ENCODE measurements at regions not wholly inside any gene's neighbourhood (a gene's known extent, or its start where the extent isn't known, plus 50 kb on each side); places are given as distances from the start of the nearest gene placed in this dataset.
"Not testable (repeated sequence)": the region's sequence is repeated elsewhere in the genome, so short reads cannot be mapped to it uniquely, and the experiment has no call there.

- DNase-seq, result no peak
Observed at GRCh38 chr5:128813317-128814070, 151.8 kb upstream of the SLC27A6 start.

- DNase-seq, result no peak
Observed at GRCh38 chr5:128815201-128815600, 150.1 kb upstream of the SLC27A6 start.

- no peak for DNase-seq
Observed at GRCh38 chr5:128825826-128826225, 139.5 kb upstream of the SLC27A6 start.

- no peak for DNase-seq
Observed at GRCh38 chr5:128826275-128826674, 139.0 kb upstream of the SLC27A6 start.

- no peak for DNase-seq
Observed at GRCh38 chr5:128836571-128836970, 128.7 kb upstream of the SLC27A6 start.

DNA sequence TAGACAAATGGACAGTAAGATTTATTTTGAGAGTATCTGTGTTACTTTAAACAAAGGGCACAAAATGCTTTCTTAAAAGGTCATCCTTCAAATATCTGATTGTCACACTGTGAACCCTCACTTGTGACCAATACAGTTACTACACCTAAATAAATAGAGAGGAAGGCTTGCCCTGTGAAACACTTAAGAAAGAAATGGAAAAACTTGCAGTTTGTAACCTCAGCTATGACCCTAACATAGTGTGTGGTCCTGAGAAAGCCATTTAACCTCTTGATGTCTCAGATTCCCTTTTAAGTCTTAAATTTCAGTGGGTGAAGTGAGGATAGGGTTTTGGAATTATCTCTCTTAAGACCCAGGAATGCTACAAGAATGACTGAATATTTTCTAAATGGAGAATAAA lies 126.7 kb upstream of the SLC27A6 start:
- no peak for DNase-seq

DNA sequence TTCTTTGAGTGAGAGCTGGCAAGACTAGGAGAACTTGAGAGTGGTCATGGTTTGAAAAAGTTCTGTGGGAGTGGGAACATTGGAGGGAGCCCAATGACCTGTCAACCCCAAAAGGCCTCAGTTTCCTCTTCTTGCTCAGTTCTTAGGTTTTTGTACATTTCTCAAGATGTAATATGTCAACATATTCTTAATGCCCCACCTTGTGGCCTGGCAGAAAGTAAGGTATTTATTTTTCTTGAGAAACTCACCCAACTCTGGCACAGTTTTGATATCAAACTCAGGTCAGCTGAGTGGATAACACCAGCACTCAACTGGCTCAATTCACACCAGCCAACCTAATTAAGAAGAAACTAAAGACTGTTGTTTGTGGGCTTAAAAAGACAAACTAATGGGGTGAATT lies 123.0 kb upstream of the SLC27A6 start:
- DNase-seq, result no peak

- DNase-seq, result no peak
Observed at GRCh38 chr5:128844354-128844923, 120.8 kb upstream of the SLC27A6 start.

DNA sequence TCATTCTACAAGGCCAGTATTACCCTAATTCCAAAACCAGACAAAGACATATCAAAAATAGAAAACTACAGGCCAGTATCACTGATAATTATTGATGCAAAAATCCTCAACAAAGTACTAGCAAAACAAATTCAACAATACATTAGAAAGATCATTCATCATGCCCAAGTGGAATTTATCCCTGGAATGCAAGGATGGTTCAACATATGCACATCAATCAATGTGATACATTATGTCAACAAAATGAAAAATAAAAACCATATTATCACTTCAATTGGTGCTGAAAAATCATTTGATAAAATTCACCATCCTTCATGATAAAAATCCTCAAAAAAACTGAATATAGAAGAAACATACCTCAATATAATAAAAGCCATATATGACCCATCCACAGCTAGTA lies 115.2 kb upstream of the SLC27A6 start:
- DNase-seq, result no peak

DNA sequence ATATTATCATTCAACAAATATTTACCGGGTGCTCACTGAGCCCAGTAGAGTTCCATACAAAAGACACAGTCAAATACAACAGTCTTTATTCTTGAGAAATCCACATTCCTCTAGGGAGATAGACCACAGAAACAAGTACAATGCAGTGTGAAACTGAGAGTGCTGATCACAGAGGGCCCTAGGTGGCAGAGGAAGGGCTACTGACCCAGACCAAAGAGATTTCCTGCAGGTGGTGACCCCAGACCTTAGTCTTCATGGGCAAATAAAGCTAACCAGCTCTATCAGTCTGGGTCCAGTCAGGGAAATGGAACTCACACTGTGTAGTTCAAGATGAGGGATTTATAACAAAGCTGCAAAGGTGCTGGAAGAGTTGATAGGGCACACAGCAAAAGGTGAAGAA lies 110.4 kb upstream of the SLC27A6 start:
- DNase-seq, result no peak

- no peak for DNase-seq
Observed at GRCh38 chr5:128857076-128857677, 108.1 kb upstream of the SLC27A6 start.

DNA sequence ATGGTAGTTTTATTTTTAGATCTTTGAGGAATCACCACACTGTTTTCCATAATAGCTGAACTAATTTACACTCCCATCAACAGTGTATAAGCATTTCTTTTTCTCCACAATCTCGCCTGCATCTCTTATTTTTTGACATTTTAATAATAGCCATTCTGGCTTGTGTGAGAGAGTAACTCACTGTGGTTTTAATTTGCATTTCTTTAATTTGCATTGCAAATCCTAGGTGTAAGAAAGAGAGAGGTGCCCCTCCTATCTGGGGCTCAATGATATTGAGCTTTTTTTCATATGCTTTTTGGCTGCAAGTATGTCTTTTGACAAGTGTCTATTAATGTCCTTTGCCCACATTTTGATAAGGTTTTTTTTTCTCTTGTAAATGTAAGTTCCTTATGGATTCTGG lies 106.3 kb upstream of the SLC27A6 start:
- no peak for DNase-seq

DNA sequence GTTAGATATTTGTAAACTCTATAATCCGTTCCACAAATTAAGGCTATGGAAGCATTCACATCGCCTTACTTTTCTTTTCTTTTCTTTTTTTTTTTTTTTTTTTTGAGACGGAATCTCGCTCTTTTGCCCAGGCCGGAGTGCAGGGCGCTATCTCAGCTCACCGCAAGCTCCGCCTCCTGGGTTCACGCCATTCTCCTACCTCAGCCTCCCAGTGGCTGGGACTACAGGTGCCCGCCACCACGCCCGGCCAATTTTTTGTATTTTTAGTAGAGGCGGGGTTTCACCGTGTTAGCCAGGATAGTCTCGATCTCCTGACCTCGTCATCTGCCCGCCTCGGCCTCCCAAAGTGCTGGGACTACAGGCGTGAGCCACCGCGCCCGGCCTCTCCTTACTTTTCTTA lies 104.1 kb upstream of the SLC27A6 start:
- not testable (repeated sequence) for DNase-seq

GRCh38 chr5:128869970-128870369 lies 95.3 kb upstream of the SLC27A6 start:
- no peak for DNase-seq

- peak; percentile 50 for DNase-seq
Observed at GRCh38 chr5:128870373-128870772, 94.9 kb upstream of the SLC27A6 start.

GRCh38 chr5:128870923-128871322 lies 94.4 kb upstream of the SLC27A6 start:
- no peak for DNase-seq

DNA sequence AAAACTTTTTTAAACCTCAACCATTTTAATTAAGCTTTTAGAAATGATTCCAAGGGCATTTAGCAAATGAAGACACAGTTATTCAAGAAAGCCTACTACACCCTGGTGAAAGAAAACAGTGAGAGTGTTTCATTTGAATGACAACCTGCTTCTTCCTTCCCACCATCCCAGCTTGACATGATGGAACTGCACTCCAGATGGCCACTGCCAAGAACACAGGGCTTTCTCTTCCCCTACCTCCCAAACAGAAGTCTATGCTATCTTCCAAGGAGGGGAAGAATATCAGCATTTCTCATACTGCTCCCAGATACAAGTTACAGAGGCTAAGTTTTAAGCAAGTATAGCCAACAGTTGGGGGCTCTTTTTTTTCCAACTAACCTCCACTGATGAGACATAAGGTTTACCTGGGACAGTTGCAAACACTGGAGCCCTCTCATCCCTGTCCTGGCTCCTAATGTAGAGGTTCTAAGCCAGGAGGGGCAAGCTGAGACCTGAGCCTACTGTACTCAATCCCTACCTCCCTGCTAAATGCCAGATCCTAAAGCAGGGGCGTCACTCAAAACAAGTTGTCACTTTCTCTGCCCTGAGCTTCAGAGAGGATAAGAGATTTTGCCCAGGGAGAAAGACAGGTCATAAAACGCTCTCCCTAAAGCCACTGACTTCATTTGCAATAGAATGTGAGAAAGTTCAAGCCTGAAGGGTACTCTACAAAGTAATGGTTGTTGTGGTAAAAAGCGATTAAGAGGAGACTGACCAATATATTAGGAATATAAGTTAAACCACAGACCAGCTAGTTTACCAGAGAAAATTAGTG lies 88.5 kb upstream of the SLC27A6 start:
- DNase-seq, result no peak

DNA sequence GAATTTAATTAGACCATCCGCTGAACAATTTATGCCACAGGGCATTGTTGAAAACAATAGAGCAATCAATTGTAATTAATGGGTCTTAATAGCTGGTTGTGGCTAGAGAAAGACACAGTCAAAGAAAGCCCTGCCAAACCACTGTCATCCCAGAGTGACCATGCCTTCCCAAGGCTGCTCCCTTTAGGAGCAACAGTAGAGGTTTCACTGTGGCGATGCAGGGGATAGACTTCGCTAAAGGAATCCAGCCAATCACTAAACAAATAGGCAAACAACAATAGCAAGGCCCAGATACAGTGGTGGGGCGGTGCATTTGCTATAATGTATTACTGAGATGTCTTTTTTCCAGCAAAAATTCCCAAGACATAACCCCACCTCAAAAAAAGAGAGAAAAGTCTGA lies 87.8 kb upstream of the SLC27A6 start:
- DNase-seq, result no peak

DNA sequence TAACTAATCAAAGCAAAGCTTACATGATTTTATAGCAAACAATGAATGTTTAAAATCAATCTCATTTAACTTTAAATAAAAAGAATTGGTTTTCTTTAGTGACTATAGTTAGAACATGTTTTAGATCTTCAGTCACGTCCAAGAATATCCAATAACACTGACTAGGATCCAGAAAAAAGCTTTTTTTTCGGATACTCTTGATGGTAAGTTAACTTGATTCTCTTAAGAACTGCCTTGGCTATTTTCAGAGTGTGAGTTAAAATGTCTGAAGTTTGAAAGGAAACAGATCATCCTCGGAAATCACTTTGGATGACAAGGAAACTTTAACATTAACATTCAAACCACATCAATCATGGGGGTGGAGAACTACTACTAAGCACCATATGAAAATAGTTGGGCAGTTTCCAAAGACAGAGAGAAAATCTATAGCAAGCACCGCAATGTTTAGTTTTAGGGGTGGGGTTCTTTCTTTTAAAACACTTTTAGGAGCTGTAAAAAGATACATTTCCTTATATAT lies 83.7 kb upstream of the SLC27A6 start:
- no peak for DNase-seq

GRCh38 chr5:128885649-128886255 lies 79.5 kb upstream of the SLC27A6 start:
- DNase-seq, result no peak

DNA sequence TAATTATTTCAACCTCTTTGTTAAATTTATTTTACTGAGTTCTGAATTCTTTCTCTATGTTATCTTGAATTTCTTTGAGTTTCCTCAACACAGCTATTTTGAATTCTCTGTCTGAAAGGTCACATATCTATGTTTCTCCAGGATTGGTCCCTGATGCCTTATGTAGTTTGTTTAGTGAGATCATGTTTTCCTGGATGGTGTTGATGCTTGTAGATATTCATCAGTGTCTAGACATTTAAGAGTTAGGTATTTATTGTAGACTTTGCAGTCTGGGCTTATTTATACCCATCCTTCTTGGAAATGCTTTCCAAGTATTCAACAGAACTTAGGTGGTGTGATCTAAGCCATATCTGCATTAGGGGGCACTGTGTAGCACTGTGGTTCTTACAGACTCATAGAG lies 70.2 kb upstream of the SLC27A6 start:
- DNase-seq, result no peak

DNA sequence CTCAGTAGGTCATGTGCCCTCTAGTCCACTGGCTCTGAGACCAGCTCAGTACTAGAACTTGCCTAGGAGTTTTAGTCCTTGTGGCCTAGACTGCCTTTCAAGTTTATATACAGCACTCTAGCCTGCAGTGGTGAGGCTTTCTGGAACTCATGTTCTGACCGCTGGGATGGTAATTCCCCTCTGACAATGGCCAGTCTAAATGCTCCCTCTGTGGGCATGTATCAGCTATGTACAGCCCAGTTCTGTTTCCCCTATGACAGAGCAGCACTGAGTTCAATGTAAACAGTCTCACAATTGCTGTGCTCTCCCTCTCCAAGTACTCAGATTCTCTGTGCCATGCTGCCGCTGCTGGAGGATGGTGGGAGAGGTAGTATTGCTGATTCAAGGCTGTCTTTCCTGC lies 68.6 kb upstream of the SLC27A6 start:
- DNase-seq, result no peak

DNA sequence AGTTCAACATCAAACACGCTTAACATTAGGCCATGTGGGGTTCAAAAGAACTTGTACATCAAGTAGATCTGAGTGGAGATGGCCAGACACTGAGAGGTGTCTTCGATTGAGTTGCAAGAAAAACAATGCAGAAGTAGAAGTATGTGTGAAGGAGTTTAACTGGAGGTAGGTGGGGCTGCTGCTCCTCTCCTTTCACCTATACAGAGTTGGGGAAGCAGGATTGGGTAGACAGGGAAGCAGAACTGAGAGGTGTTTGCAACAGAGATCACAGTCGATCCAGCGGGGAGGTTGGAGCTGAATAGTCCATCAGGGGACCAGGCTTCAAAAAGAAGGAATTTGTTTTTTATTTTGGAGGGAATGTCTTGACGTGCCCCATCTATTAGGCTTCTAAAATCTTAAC lies 61.7 kb upstream of the SLC27A6 start:
- DNase-seq, result no peak

All from left hindlimb (tissue), 1 donor.